ENCODE measurements at regions not wholly inside any gene's neighbourhood (a gene's known extent, or its start where the extent isn't known, plus 50 kb on each side); places are given as distances from the start of the nearest gene placed in this dataset.
"Not testable (repeated sequence)": the region's sequence is repeated elsewhere in the genome, so short reads cannot be mapped to it uniquely, and the experiment has no call there.

DNA sequence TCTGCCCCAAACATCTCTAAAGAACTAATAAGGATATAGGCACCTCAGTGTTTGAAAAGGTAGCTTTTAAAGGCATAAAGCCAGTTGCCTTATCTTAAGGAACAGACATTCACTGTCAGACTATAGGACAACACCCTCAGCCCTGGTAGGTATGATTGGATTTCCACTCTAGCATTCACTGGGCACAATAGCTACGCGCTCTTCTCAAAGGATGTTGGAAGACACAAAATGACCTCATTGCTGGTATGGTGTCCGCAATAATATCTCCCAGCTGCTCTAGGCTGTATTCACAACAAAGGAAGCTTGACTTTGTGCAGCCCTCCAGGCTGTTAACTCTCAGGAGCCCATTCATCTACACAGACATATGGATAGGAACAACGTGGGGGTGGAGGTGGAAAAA lies 119.4 kb upstream of the CXADR start:
- DNase-seq (ENCODE audit: low spot score) = no peak

DNA sequence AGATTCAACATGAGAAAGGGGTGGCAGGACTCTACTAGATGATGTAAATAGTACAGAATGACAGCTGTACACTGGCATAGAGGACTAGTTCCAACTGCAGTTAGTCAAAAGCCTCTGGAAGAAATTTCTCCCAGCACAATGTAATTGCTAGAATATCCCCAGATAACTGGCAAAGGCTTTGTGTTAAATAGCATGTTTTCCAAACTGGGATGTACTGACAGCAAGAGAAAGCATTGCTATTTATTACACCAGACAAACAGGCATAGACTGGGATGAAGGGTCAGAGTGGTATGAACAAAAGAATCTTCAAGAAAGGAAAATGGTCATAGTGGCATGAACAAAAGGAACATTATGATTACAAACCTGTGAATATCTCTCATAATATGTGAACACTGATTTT lies 115.9 kb upstream of the CXADR start:
- DNase-seq (ENCODE audit: low spot score) = no peak

DNA sequence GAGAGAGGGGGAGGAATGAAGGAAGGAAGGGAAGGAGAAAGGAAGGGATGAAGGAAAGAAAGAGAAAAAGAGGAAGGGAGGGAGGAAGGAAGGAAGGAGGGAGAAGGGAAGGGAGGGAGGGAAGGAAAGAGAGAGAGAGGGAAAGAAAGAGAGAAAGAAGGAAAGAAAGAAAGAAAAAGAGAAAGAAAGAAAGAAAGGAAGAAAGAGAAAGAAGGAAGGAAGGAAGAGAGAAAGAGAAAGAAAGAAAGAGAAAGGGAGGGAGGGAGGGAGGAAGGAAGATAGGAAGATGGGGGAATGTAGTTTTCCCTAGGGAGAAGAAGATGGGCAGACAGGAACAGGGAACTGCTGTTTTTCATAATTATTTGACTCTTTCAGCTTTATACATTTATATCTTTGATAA lies 115.1 kb upstream of the CXADR start:
- DNase-seq (ENCODE audit: low spot score) = no peak

DNA sequence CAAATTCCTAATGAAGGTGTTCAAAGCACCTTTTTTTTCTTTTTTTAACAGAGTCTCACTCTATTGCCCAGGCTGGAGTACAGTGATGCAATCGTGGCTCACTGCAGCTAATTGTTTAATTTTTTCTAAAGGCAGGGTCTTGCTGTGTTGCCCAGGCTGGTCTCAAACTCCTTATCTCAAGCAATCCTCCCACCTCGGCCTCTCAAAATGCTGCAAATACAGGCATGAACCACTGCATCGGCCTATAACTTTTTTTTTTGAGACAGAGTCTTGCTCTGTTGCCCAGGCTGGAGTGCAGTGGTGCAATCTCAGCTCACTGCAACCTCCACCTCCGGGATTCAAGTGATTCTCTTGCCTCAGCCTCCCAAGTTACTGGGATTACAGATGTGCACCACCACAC lies 113.9 kb upstream of the CXADR start:
- not testable (repeated sequence) for DNase-seq (ENCODE audit: low spot score)

DNA sequence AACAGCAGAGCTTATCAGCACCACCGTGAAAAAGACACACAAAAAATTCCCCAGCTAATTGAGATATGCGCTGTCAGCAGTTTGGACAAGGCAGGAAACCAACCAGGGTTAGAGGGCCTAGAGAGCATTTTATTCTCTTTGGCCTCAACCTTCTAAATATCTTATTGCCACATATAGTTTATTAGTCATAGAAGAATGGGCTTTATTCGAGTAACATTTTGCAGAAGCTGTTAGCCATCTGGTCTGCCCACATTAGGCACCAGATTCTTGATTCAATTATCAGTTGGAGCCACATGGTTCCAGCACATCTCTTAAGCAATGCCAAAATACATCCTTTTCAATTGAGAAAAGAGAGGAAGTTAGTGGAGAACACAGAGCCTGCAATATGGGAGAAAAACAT lies 109.9 kb upstream of the CXADR start:
- peak; percentile 32 for DNase-seq (ENCODE audit: low spot score)

DNA sequence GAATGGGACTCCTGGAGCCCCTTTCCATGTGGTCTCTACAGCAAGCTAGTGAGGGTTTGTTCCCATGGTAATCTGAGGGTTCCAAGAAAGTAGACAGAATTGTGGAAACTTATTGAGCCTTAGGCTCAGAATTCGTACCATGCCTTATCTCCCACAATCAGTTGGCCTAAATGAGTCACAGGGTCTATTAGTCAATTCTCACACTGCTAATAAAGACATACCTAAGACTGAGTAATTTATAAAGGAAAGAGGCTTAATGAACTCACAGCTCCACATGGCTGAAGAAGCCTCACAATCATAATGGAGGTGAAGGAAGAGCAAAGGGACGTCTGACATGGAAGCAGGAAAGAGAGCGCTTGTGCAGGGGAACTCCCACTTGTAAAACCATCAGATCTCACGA lies 106.6 kb upstream of the CXADR start:
- no peak for DNase-seq (ENCODE audit: low spot score)

DNA sequence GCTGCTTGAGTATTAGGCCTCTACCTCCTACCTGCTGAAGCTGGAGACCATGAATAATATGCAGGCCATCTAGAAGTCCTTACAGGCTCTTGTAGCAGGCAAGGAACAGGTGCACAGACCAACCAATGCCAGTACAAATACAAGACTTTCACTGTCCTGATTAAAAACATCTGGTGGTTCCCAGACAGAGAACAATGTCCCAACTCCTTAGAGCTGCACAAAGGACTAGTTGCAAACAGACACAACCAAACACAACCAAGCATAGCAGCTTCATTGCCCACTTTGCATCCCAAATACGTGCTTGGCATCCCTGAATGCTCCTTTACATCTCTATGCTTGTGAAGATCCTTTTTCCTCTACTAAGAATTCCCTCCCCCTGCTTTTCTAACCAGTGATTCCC lies 98.1 kb upstream of the CXADR start:
- DNase-seq (ENCODE audit: low spot score) = no peak

DNA sequence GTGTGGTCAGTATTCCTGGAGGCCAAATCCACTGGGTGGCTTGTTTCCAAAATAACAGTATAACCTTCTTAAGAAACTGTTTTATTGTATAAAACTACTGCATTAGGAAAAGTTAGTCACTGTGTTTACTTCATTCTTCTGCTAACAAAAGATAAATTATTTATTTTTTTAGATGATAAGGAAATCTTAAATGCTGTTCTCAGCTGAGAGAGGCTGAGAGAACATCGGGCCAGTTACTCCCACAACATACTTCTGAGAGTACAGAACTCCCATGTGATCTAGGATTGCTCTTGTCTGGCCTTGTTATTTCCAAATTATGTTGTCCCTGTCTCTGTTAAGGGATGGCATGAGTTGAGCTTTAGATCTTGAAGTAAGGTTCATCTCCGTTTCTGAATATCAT lies 96.7 kb upstream of the CXADR start:
- no peak for DNase-seq (ENCODE audit: low spot score)

DNA sequence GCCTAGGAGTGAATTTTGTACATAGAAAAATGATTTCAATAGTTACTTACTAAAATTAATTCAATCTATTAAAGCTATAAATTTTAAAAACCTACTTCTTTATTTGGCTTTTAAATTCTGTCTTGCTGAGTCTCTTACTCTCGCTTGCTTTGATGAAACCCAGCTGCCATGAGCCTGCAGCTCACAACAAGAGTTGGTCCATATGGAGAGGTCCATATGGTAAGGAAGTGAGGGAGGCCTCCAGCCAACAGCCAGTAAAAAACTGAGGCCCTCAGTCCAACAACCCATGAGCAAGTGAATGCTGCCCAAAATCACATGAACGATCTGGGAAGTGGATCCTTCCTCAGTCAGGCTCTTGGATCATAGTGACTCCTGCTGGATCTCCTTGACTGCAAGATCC lies 89.9 kb upstream of the CXADR start:
- no peak for DNase-seq (ENCODE audit: low spot score)

DNA sequence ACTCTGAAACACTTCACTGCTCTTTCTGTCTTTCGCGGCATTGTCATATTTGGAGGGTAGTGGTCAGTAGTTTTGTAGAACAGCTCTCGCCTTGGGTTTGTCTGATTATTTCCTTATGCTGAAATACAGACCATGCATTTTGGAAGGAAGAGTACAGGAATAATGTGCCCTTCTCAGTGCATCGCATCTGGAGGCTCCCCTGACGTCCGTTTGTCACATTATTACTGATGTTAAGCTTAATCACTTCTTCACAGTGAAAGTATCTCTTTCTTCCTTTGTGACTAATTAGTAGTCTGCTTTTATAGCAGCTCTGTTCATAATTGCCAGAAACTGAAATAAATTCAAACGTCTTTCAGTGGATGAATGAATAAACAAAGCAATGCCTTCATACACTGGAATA lies 85.7 kb upstream of the CXADR start:
- DNase-seq (ENCODE audit: low spot score) = no peak

DNA sequence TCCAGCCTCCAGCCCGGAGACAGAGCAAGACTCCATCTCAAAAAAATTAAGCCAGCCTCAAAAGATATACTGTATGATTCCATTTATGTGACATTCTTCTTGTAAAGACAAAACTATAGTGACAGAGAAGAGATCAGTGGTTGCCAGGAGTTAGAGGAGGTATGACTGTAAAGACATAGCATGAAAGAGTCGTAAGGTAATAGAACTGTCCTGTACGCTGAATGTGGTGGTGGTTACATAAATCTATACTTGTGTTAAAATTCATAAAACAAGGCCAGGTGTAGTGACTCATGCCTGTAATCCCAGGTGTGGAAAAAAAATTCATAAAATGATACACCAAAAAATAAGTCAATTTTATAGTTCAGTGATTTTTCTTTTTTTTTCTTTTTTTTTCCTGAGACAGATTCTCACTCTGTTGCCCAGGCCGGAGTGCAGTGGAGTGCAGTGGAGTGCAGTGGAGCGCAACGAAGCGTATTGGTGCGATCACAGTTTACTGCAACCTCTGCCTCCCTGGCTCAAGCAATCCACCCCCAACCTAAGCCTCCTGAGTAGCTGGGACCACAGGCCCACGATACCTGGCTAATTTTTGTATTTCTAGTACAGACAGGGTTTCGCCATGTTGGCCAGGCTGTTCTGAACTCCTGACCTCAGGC lies 84.9 kb upstream of the CXADR start:
- DNase-seq (ENCODE audit: low spot score) = no peak

DNA sequence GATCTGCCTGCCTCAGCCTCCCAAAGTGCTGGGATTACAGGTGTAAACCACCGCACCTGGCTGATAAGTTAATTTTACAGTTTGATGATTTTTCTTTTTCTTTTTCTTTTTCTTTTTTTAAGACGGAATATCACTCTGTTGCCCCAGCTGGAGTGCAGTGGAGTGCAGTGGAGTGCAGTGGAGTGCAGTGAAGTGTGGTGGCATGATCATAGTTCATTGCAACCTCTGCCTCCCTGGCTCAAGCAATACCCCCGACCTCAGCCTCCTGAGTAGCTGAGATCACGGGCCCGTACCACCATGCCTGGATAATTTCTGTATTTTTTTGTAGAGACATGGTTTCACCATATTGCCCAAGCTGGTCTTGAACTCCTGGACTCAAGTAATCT lies 84.4 kb upstream of the CXADR start:
- no peak for DNase-seq (ENCODE audit: low spot score)

DNA sequence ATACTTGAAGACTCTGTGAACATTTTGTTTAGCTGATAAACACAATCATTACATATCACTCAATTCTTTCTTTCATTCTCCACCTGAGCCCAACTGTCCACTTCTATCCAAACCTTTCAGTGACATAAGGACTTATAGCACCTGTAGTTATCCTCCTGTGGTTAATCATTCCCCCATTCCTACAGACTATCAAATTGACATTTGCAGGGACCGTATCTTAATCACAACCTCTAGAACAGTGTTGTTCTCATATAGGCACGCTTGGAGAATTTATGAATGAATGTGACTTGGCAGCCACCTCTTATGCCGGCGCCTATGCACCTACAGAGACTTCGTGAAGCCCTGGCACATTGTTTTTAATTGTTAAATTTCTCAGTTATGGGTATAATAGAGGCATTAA lies 83.9 kb upstream of the CXADR start:
- DNase-seq (ENCODE audit: low spot score) = no peak

DNA sequence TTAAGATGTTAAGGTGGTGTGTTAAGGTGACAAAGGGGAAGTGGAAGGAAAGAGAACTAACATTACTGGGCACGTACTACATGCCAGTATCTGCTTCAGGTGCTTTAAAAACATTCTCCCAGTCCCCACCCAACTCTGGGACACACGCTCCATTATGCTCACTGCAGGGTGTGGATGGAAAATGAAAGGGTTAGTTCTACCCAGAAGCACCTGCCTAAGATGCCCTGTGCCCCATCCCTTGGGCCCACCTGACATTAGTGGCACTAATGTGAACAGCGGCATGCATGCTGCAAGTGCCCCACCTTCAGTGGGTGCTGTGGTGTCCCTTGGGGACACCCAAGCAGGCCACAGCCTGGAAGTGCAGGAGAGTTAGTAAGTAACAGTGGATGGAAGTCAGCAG lies 82.9 kb upstream of the CXADR start:
- DNase-seq (ENCODE audit: low spot score) = no peak

DNA sequence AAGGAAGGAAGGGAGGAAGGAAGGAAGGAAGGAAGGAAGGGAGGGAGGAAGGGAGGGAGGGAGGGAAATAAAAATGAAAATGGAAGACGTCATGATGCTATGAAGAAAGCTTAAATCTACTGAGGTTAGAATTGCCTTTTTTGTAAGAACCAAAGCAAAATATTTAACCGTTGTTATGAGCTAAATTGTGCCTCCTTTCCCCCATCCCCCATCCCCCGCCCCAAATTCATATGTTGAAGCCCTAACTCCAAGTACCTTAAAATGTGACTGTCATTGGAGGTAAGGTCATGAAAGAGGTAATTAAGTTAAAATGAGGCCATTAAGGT lies 80.1 kb upstream of the CXADR start:
- DNase-seq (ENCODE audit: low spot score) = no peak

DNA sequence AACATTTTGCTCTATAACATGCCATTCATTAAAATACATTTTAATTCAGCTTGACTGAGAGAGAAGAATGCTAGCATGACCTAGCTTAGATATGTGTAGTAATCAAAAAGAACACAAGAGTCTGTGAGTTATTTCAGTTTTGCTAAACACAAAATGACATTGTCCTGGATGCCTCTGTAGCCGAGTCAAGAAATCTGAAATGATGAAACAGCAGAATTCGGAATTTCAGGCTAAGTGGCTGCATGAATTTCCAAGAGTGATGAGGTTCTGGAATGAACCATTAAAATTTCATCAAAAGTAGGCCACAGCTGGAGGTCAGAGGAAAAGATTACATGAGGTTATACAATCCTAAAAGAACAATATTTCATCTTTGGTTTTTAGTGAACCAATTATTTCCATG lies 79.1 kb upstream of the CXADR start:
- DNase-seq (ENCODE audit: low spot score) = no peak

DNA sequence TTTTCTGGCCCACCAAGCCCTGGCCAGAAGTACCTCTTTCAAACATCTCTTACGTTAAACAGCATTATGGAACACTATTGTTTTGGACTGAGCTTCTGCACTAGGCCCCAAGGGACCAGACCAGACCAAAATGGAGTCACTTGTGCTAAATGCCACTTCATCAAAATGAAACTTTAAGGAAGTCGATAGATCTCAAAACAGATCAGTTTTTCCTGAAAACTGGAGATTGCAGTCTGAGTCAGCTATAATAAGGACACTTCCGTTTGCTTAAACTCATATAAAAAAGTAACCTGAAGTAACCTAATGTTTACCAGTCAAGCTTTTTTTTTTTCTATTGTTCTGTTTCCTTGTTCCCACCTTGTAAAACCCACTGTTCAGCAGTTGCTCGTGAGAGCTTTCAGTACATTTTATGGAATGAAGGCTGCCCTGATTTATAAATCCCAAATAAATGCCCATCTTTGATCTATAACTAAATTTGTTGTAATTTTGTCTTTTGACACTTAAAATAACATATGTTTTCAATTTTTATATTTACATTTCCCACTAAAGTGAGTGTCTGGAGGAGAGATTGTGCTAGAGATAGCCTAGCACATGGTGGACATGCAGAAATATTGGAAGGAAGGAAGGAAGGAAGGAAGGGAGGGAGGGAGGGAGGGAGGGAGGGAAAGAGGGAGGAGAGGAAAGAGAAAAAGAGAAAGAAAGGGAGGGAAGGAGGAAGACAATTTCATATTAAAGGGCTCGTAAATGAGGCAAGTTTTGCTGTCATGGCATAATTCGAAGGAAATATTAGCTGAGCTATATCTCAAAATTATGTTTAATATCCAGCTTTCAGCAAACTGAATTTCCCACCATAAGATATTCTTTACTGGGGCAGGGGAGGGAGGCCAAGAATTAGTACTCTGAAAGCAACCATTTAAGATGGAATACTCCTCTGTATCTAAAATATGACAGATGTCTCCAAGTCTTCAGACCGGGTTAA lies 77.0 kb upstream of the CXADR start:
- no peak for DNase-seq (ENCODE audit: low spot score)

DNA sequence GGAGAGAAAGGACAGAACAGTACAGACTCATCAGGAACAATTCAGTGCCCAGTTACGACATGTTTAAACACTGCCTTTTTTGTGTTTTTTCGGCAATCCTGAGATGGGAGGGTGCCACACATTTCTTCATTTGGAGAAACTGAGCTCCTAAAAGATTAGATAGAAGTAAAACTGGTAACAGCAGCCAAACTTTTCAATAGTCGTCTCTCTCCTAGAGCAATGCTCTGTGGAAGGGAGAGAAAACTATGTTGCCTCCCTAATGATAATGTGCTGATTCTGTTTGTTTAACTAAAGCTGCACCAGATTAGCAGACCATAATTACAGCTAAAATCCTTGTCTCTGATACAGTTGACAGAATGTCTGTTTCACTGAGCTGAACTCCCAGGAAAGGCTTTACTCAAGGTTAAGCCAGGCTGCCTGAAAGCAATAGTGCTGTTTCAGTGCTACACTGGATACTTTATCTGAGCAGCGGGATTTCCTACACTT lies 76.2 kb upstream of the CXADR start:
- DNase-seq (ENCODE audit: low spot score) = no peak

DNA sequence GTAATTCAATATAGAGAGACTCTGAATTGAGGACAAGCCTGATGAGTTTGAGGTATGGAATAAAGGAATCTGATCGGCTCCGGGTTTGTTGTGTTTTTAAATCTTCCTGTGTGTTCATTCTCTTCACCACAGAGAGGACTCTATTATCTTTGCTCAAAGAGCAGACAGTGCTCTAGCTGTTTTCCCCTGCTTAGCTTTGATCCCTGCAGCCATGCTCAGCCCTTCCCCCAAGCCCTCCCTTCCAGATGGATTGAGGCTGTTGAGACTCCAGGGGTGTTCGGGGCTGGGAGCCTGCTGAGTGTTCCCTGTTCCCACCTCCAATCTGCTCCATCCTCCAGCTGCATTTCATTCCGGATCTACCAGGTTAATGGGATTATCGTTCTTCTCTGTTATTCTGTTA lies 74.2 kb upstream of the CXADR start:
- DNase-seq (ENCODE audit: low spot score) = no peak

DNA sequence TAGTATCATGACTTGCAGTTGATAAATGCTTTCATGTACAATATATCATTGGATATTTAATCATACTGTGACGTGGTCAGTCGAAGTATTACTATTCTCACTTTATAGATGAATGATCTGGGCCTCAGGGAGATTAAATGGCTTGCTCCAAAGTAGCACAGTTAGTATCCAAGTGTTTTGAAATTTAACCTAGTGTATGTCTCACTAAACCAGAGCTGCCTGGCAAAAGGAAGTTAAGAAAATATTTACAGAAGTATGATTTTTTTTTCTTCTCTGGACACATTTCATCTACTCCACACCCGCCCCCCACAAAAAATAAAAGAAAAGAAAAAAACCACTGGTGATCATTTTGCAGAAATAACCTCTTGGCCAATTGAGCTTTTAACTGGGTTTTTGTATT lies 71.9 kb upstream of the CXADR start:
- no peak for DNase-seq (ENCODE audit: low spot score)

DNA sequence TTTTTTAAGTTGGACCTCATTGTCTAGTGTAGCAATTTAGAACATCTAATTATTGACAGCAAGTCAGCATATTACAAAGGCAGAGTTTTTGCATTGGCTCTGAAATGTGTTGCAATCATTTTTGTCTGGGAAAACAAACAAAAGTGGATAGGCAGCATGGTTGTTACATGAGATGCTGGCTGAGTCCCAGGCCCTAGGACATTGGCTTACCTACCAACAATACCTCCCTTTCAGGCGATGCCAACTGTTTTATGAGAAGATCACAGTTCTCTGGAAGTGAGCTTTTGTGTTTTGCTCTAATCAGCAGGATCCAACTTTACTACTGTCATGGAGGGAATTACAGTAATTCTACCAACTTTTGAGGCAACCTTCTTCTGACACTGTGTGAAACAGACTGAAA lies 71.5 kb upstream of the CXADR start:
- DNase-seq (ENCODE audit: low spot score) = no peak

DNA sequence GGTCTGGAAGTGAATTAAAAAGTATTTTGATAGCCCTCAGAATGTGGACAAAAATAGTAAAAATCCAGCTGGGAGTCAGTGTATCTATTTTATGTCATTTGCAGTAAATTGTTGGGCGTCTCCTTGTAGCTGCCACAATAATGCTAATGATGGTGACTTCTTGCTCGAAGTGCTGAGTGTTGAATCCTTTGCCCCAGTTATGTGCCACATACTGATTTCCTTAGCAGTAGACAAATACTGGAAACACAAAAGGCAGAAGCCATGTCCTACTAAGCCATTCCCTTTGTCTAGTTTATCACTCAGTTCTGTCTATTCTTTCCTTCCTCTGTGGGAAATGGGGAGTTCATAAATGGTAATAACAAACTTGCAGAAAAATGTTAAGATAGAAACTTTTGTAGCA lies 70.7 kb upstream of the CXADR start:
- DNase-seq (ENCODE audit: low spot score) = no peak

DNA sequence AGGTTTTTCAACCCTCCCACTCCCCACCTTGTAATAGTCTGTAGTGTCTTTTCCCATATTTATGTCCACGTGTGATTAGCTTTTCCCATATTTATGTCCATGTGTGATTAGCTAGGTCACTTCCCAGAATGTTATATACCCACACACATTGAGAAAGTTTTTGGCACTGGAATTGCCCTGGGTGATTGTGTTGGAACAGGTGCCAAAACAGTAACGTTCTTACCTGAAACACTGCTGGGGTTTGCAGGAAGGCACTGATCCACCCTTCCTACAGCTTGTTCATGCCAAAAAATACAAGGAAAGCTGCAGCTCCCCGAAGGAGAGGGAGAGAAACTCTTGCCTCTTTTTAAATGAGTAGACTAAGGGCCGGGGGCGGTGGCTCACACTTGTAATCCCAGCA lies 68.0 kb upstream of the CXADR start:
- no peak for DNase-seq (ENCODE audit: low spot score)

DNA sequence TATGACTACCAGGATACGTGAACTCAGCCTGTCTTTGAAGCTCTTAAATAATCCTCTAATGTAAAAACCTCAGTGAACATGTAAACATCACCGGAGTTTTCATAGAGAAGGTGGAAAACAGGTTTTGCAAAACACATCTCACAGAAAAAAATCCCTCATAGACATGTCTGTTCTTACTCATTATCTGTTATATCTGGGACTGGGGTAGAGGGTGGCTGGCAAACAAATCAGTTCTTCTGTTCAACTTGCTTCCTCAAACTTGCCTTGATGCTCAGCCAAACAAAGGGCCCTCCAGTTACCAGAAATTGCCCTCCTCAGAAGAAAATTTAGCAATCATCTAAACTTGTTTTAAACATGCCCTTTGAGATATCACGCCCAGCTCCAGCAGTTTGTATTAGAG lies 66.1 kb upstream of the CXADR start:
- no peak for DNase-seq (ENCODE audit: low spot score)

All from GM03348 (cell line).